ENCODE measurements at regions not wholly inside any gene's neighbourhood (a gene's known extent, or its start where the extent isn't known, plus 50 kb on each side); places are given as distances from the start of the nearest gene placed in this dataset.

DNA sequence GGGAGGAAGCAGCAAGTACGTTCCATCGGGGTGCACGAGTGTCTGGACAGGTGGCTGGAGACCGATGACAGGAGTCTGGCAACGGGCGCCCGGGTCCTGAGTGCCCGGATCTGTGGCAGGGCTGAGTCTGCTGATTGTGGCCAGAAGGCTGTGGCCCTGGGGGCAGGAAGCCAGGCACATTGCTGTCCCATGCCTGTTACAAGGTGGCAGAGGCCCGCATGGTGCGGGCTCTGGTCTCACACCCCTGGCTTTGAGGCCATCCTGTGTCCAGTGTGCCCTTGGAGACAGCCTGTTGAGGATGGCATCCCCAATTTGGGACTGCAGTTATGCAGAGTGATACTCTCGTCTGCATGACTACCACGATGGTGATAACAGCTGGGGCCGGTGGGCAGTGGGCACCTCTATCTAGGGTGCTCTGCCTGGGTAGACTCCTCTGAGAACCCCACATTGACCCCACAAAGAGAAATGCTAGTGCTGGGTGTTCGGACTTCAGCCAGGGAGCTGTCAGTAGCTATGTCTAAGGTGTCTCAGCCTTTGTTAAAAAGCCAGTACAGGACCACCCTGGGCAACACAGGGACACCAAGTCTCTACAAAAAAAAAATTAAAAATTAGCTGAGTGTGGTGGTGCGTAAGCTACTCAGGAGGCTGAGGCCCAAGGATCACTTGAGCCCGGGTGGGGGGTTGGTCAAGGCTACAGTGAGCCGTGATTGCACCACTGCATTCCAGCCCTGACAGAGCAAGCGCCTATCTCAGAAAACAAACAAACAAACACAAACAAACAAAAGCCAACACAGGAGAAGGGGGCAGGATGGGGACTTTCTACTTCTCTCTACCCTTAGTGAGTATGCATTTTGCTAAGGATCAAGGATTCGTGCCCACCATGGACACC is 88.3 kb downstream of the RHOB start:
- H3K4me3 ChIP-seq (ENCODE audit: low read length), result no peak overlapping the region
- TF ChIP-seq, protein P1, sequence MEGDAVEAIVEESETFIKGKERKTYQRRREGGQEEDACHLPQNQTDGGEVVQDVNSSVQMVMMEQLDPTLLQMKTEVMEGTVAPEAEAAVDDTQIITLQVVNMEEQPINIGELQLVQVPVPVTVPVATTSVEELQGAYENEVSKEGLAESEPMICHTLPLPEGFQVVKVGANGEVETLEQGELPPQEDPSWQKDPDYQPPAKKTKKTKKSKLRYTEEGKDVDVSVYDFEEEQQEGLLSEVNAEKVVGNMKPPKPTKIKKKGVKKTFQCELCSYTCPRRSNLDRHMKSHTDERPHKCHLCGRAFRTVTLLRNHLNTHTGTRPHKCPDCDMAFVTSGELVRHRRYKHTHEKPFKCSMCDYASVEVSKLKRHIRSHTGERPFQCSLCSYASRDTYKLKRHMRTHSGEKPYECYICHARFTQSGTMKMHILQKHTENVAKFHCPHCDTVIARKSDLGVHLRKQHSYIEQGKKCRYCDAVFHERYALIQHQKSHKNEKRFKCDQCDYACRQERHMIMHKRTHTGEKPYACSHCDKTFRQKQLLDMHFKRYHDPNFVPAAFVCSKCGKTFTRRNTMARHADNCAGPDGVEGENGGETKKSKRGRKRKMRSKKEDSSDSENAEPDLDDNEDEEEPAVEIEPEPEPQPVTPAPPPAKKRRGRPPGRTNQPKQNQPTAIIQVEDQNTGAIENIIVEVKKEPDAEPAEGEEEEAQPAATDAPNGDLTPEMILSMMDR (IDR thresholded peaks at IDR 0.05; ENCODE audit: insufficient read depth, low read depth, low read length, missing control alignments), result no peak
- DNase-seq (ENCODE audit: low read depth), result no peak

DNA sequence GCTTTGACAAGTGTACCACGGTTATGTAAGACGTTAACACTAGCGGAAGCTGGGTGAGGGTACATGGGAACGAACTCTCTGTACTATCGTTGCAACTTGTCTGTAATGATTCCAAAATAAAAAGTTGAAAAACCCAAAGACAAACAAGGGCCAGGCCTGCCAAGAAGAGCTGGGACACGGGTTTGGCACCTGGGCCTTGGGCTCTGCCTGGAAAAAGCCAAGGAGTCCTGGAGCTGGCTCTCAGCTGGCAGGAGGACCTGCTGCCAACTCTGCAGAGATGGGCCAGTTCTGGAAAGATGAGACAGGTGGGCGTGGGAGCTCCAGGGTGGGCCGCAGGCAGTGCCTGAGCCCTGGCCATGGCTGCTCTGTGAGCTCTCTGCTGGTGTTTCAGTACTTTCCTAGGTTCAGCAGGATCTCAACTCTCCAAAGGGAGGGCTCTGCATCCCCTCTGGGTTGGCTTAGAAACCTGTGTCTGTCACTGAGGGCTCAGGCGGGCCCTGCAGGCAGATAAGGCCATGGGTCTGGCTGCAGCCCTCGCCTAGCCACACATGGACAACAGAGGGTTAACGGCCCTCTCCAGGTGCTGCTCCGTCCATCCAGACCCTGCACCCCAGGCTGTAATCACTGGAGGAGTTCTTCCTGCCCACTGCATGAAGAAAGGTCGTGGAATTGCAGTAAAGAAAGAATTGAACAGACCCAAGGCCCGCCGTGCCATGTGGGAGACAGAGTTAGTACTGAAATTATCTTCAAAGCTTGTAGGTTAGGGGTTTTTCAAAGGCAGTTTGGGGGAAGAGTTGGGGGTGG is 89.9 kb downstream of the RHOB start:
- DNase-seq (ENCODE audit: low read depth), result no peak
- TF ChIP-seq, protein P1 (IDR thresholded peaks at IDR 0.05; ENCODE audit: insufficient read depth, low read depth, low read length, missing control alignments), result no peak
- H3K4me3 ChIP-seq (ENCODE audit: low read length), result no peak overlapping the region

DNA sequence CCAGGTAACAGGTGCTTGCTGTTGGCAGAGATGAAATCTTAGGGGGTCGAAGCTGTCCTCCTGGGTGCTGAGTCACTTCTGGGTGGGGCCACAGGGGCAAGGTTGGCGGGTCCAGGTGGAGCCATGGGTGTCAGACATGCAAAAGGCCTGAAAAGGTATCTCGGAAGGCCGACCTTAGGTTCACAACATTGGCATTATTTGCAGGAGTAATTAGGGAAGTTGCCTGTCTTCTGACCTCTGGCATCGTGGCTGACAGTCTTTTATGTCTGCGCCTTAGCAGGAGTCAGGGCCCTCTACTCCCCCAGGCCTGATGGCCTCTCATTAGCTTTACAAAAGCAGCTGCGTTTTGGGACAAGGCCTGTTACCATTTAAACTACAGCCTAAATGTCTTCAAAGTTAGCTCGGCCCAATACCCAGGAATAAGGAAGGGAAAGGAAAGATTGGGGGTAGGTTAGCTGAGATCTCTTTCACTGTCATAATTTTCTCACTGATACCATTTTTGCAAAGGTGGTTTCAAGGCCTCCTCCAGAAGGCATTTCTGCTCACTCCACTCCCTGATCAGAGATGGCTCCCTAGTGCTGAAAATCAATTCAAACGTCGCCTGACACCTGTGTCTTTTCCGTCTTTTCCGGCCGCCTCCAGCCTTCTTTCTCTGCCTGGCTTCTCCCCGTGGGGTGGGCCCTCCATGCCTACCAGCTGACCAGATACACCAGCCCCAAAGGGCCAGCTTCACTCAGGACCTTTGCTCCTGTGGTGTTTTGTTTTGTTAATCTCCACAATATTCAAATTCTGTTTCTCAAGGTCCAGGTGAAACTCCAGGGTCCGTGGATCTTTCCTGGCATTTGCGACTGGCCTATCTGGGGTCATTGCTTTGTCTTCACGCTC is 90.8 kb downstream of the RHOB start:
- TF ChIP-seq, protein P1 (IDR thresholded peaks at IDR 0.05; ENCODE audit: insufficient read depth, low read depth, low read length, missing control alignments), result no peak
- no peak for DNase-seq (ENCODE audit: low read depth)
- H3K4me3 ChIP-seq (ENCODE audit: low read length), result no peak overlapping the region

DNA sequence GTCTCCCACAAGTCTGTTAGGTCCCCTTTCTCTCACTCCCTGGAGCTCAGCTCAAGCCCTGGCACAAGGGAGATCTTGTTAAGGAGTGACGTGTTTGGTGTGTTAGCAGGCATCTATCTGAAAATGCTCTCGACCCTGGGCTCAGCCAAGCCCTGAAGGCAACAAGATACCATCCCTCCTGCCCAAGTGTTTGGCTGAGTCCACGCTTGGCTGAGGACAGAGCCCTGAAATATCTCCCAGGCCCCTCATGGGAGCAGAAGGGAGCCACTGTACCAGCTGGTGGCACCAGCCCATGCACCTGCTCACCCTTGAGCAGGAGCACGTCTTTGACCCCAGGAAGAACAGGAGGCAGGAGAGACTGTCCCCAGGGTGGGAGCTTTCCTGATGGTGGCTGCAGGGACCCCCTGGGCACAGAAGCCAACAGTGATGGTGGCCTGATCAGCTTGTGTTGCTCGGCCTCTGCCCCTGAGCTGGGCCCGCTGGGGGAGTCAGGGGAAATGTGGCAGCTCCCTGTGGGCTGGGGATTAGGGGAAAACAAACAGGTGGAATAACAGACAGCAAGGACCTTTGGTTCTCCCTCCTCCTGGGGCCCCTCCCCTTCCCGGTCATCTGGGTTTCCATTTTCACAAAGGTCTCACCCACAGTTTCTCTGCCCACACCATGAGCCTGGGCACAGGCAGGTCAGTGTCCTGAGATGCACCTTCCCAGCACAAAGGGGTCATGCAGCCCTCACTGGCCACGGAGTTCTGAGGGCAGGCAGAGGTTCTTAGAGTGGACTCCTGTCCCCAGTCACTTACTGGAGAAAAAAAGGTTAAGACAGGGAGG is 91.6 kb downstream of the RHOB start:
- no peak for DNase-seq (ENCODE audit: low read depth)
- TF ChIP-seq, protein P1 (IDR thresholded peaks at IDR 0.05; ENCODE audit: insufficient read depth, low read depth, low read length, missing control alignments), result no peak

DNA sequence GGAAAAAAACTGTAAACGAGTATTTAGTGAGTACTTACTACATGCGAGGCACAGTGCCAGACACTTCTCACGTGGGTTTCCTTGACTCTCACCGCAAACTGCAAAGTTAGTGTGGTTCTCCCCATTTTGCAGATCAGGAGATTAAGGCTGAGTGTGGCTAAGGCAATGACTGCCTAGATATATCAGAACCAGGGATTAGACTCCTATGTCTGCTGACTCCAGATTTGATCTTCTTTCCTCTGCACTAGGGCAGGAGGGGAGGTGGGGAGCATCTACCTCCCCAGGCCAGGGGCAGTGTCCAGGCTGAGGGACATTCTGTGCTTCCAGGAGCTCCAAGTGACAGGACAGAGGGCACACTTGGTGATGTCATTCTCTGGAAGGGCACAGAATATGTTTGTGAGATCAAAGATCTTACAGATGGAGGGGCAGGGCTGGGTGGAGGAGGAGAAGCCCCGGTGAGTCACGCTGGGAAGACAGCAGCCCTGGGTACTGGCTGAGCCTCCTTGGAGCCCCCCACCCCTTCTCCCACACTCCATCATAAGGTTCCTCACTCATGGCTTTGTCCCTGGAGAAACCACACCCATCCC is 92.4 kb downstream of the RHOB start:
- H3K4me3 ChIP-seq (ENCODE audit: low read length), result no peak overlapping the region

More for the DNA sequence above, 91.6 kb downstream of the RHOB start:
- no peak overlapping the region for H3K4me3 ChIP-seq (ENCODE audit: low read length)

More for the DNA sequence above, 92.4 kb downstream of the RHOB start:
- DNase-seq (ENCODE audit: low read depth), result peak; percentile 12
- TF ChIP-seq, protein P1 (IDR thresholded peaks at IDR 0.05; ENCODE audit: insufficient read depth, low read depth, low read length, missing control alignments), result no peak
